H1 (cell line): ENCODE measurements at regions not wholly inside any gene's neighbourhood (a gene's known extent, or its start where the extent isn't known, plus 50 kb on each side); places are given as distances from the start of the nearest gene placed in this dataset.

Experiments used
- CTCF ChIA-PET: fragments of 300-600 bp; sonication (Branson Sonifier 250); formaldehyde crosslinking; loops from one replicate; lab custom pipeline; 2021; ENCODE audit not compliant: partially characterized antibody; lab: Charles Lee
- POLR2A ChIA-PET: fragments of 300-600 bp; sonication (Branson Sonifier 250); formaldehyde crosslinking; loops from one replicate; lab custom pipeline; 2021; ENCODE audit warnings: inconsistent platforms; ENCODE audit not compliant: partially characterized antibody; lab: Charles Lee
- DNase-seq, 2 experiments: peaks; one replicate each; pipeline versions ENCODE4 v3.0.0 to v3.0.0-alpha.2; 2010 to 2022; ENCODE audit warnings: low spot score in 2 of 2, low read depth in 1 of 2, mixed read lengths in 1 of 2
- FAIRE-seq: peaks from 2 replicates; lab custom pipeline; 2011; peaks lifted over from hg19 to GRCh38; lab: Jason Lieb, UNC
- H2AFZ ChIP-seq: 2 replicates; pipeline ENCODE4 v1.8.1; 2012; ENCODE audit warnings: low read length, inconsistent platforms
- H2AK5ac ChIP-seq: 2 replicates; pipeline ENCODE4 v1.6.1; 2013; ENCODE audit warnings: low read depth, low read length
- H2BK120ac ChIP-seq: replicated peaks from 2 replicates; pipeline ENCODE3; 2013; ENCODE audit warnings: low read depth, low read length, inconsistent platforms
- H2BK12ac ChIP-seq: 2 replicates; pipeline ENCODE4 v1.6.1; 2013; ENCODE audit warnings: low read depth, low read length
- H2BK15ac ChIP-seq: 2 replicates; pipeline ENCODE4 v1.6.1; 2013; ENCODE audit warnings: low read length
- H2BK20ac ChIP-seq: 2 replicates; pipeline ENCODE4 v1.6.1; 2013; ENCODE audit warnings: low read length
- H2BK5ac ChIP-seq: 2 replicates; pipeline ENCODE4 v1.6.1; 2013; ENCODE audit warnings: low read depth, low read length
- H3K14ac ChIP-seq: 2 replicates; pipeline ENCODE4 v1.6.1; 2013; ENCODE audit warnings: inconsistent platforms; ENCODE audit not compliant: insufficient read length
- H3K18ac ChIP-seq: 2 replicates; pipeline ENCODE4 v1.6.1; 2013; ENCODE audit warnings: low read length; ENCODE audit errors: extremely low read depth
- H3K23ac ChIP-seq: 2 replicates; pipeline ENCODE4 v1.6.1; 2013; ENCODE audit warnings: inconsistent platforms; ENCODE audit not compliant: insufficient read length
- H3K23me2 ChIP-seq: 2 replicates; pipeline ENCODE4 v1.6.1; 2013; ENCODE audit warnings: low read depth, low read length
- H3K27ac ChIP-seq: 2 replicates; pipeline ENCODE4 v1.6.1; 2011; ENCODE audit warnings: low read depth, low read length, inconsistent platforms
- H3K27me3 ChIP-seq, 4 experiments: replicated peaks in 1 of 4; 1 replicate in 1 of 4; 2 replicates in 3 of 4; pipeline versions ENCODE4 v1.6.1 to v1.8.1; 2011 to 2013; ENCODE audit warnings: low read length in 3 of 4, mild to moderate bottlenecking in 3 of 4, inconsistent platforms in 2 of 4, mixed read lengths in 2 of 4, moderate library complexity in 1 of 4; ENCODE audit not compliant: control insufficient read depth in 3 of 4, insufficient read depth in 3 of 4; ENCODE audit errors: extremely low read depth in 1 of 4
- H3K36me3 ChIP-seq, 4 experiments: 2 replicates each; pipeline versions ENCODE4 v1.6.1 to v1.8.1; 2011 to 2013; ENCODE audit warnings: mild to moderate bottlenecking in 4 of 4, low read length in 3 of 4, moderate library complexity in 2 of 4, control low read depth in 1 of 4, inconsistent platforms in 1 of 4; ENCODE audit not compliant: insufficient read depth in 4 of 4, control insufficient read depth in 2 of 4
- H3K4ac ChIP-seq: replicated peaks from 2 replicates; pipeline ENCODE3; 2013; ENCODE audit warnings: low read length, low read depth, mixed read lengths, inconsistent platforms; ENCODE audit not compliant: insufficient read length
- H3K4me1 ChIP-seq, 4 experiments: replicated peaks in 1 of 4; 1 replicate in 1 of 4; 2 replicates in 3 of 4; pipeline versions ENCODE4 v1.6.1 to v1.8.1; 2011 to 2013; ENCODE audit warnings: low read length in 3 of 4, inconsistent platforms in 2 of 4, mixed read lengths in 1 of 4; ENCODE audit not compliant: insufficient read depth in 4 of 4, control insufficient read depth in 3 of 4
- H3K4me2 ChIP-seq, 2 experiments: 2 replicates each; pipeline versions ENCODE4 v1.6.1 to v1.8.1; 2011 to 2013; ENCODE audit warnings: low read depth in 2 of 2, low read length in 2 of 2, control low read depth in 1 of 2, inconsistent platforms in 1 of 2, mild to moderate bottlenecking in 1 of 2; ENCODE audit not compliant: insufficient read depth in 1 of 2
- H3K4me3 ChIP-seq, 4 experiments: fragments of 200-600, 300-600 bp in 1 of 4; sonication (generic), shearing (Covaris generic), sonication (Bioruptor Twin) in 1 of 4; 2 replicates each; pipeline versions ENCODE4 v1.5.1 to v1.8.1; 2011 to 2016; ENCODE audit warnings: low read length in 4 of 4, low read depth in 3 of 4, control low read depth in 2 of 4, inconsistent platforms in 2 of 4, mild to moderate bottlenecking in 2 of 4, mixed read lengths in 1 of 4, moderate library complexity in 1 of 4; ENCODE audit not compliant: insufficient read depth in 2 of 4; ENCODE audit errors: extremely low read depth in 1 of 4
- H3K56ac ChIP-seq: replicated peaks from 2 replicates; pipeline ENCODE3; 2013; ENCODE audit warnings: low read depth, mild to moderate bottlenecking, mixed read lengths, low read length, inconsistent platforms; ENCODE audit not compliant: insufficient read length
- H3K79me1 ChIP-seq: 2 replicates; pipeline ENCODE4 v1.6.1; 2013; ENCODE audit warnings: low read depth, low read length, control low read depth
- H3K79me2 ChIP-seq, 2 experiments: 2 replicates each; pipeline versions ENCODE4 v1.6.1 to v1.8.1; 2012 to 2013; ENCODE audit warnings: low read length in 2 of 2, mild to moderate bottlenecking in 2 of 2, inconsistent platforms in 1 of 2; ENCODE audit not compliant: insufficient read depth in 2 of 2, control insufficient read depth in 1 of 2
- H3K9ac ChIP-seq, 4 experiments: replicated peaks in 1 of 4; 1 replicate in 1 of 4; 2 replicates in 3 of 4; pipeline versions ENCODE4 v1.6.1 to v1.8.1; 2011 to 2013; ENCODE audit warnings: low read depth in 3 of 4, low read length in 3 of 4, control low read depth in 2 of 4, mild to moderate bottlenecking in 2 of 4, moderate library complexity in 2 of 4, inconsistent platforms in 1 of 4; ENCODE audit errors: extremely low read depth in 1 of 4
- H3K9me3 ChIP-seq, 2 experiments: 2 replicates each; pipeline versions ENCODE4 v1.6.1 to v1.8.1; 2012 to 2013; ENCODE audit warnings: mild to moderate bottlenecking in 2 of 2, moderate library complexity in 2 of 2, control low read depth in 1 of 2, inconsistent platforms in 1 of 2, low read depth in 1 of 2, low read length in 1 of 2, mixed read lengths in 1 of 2; ENCODE audit not compliant: insufficient read depth in 2 of 2
- H4K20me1 ChIP-seq, 2 experiments: replicated peaks in 1 of 2; 2 replicates each; pipeline versions ENCODE3 to v1.8.1; 2011 to 2013; ENCODE audit warnings: inconsistent platforms in 2 of 2, low read length in 2 of 2, mild to moderate bottlenecking in 1 of 2; ENCODE audit not compliant: insufficient read depth in 2 of 2, control insufficient read depth in 1 of 2
- H4K5ac ChIP-seq: 2 replicates; pipeline ENCODE4 v1.6.1; 2013; ENCODE audit warnings: low read length, low read depth, mixed read lengths, inconsistent platforms; ENCODE audit not compliant: insufficient read length
- H4K8ac ChIP-seq: 2 replicates; pipeline ENCODE4 v1.8.0; 2013; ENCODE audit warnings: mild to moderate bottlenecking, moderate library complexity, low read length, inconsistent platforms; ENCODE audit not compliant: insufficient read depth; ENCODE audit errors: extremely low read depth
- H4K91ac ChIP-seq: replicated peaks from 2 replicates; pipeline ENCODE3; 2013; ENCODE audit warnings: low read length, mixed read lengths, inconsistent platforms; ENCODE audit not compliant: insufficient read length
- BACH1 ChIP-seq: IDR thresholded peaks from 2 replicates; pipeline ENCODE4 v1.6.1; 2012; ENCODE audit warnings: low read length, improper control_type of control experiment
- E2F6 ChIP-seq: IDR thresholded peaks from 2 replicates; pipeline ENCODE4 v1.6.1; 2012; ENCODE audit warnings: inconsistent platforms
- EZH2 ChIP-seq: fragments of 200-600 bp; sonication (generic); IDR thresholded peaks from 2 replicates; pipeline ENCODE4 v1.7.1; 2012; ENCODE audit warnings: low read depth, mild to moderate bottlenecking, moderate library complexity, low read length, inconsistent platforms; ENCODE audit not compliant: severe bottlenecking
- GABPA ChIP-seq: IDR thresholded peaks from 2 replicates; pipeline ENCODE4 v1.6.1; 2011; ENCODE audit warnings: mild to moderate bottlenecking, low read length, moderate library complexity, borderline replicate concordance; ENCODE audit not compliant: insufficient read depth
- KDM1A ChIP-seq: fragments of 200-600, 300-600 bp; sonication (generic); IDR thresholded peaks from 2 replicates; pipeline ENCODE4 v1.7.1; 2016; ENCODE audit warnings: mild to moderate bottlenecking, low read length, borderline replicate concordance
- POLR2A ChIP-seq, 2 experiments: IDR thresholded peaks; 1 replicate in 1 of 2; 2 replicates in 1 of 2; pipeline ENCODE4 v1.6.1; 2011; ENCODE audit warnings: low read depth in 2 of 2, low read length in 2 of 2, mild to moderate bottlenecking in 2 of 2; ENCODE audit errors: control extremely low read depth in 1 of 2
- RAD21 ChIP-seq, 2 experiments: IDR thresholded peaks in 1 of 2; conservative IDR thresholded peaks in 1 of 2; 2 replicates each; pipeline ENCODE4 v1.6.1; 2011; ENCODE audit warnings: low read depth in 2 of 2, low read length in 2 of 2, improper control_type of control experiment in 1 of 2, inconsistent platforms in 1 of 2, mild to moderate bottlenecking in 1 of 2, moderate library complexity in 1 of 2
- SP1 ChIP-seq: IDR thresholded peaks from 2 replicates; pipeline ENCODE4 v1.6.1; 2011; ENCODE audit warnings: low read depth, low read length
- WGBS, 2 experiments: shearing (Covaris generic) in 1 of 2; methylation state at CpG; one replicate each; pipeline versions ENCODE4 v1.1.6 to v1.1.7; 2013 to 2015; ENCODE audit warnings: low lambda C conversion rate in 2 of 2, mixed read lengths in 2 of 2, inconsistent platforms in 1 of 2, low coverage in 1 of 2, missing lambda C conversion rate in 1 of 2; ENCODE audit not compliant: insufficient replicate concordance in 2 of 2, insufficient coverage in 1 of 2, insufficient read length in 1 of 2; ENCODE audit errors: extremely low coverage in 1 of 2, missing lambda C conversion rate in 1 of 2; 5-methylcytosine and 5-hydroxymethylcytosine counted together

- no peak overlapping the region for H2BK15ac ChIP-seq
- H2AFZ ChIP-seq, result 0 out of 2 replicates have a peak overlapping the region, but pooled peaks have one; percentile 52
- H3K4me3 ChIP-seq, result no peak overlapping the region
- peak overlapping the region in 1 of 2 experiments; percentile 16; a peak in 1 of 4 replicates for H3K4me2 ChIP-seq
- no peak overlapping the region for H4K5ac ChIP-seq
- H3K4ac ChIP-seq, result peak overlapping the region; percentile 79
- no peaks in the 10 kb centered on the region for H3K23me2 ChIP-seq
- peaks cover 0 to 8% (median 3%) of the 10 kb centered on the region in 4 experiments; a peak in 4 of 7 replicates for H3K4me1 ChIP-seq
- H3K27ac ChIP-seq, result no peak overlapping the region
- no peaks in the 10 kb centered on the region for H3K36me3 ChIP-seq
- H2BK20ac ChIP-seq, result 0 out of 2 replicates have a peak overlapping the region, but pooled peaks have one; percentile 34
- no peak overlapping the region for H3K9ac ChIP-seq
- no peaks in the 10 kb centered on the region for H4K20me1 ChIP-seq
- H3K56ac ChIP-seq, result no peak overlapping the region
- H4K91ac ChIP-seq, result no peak overlapping the region
- no peak overlapping the region for H2AK5ac ChIP-seq
- H2BK12ac ChIP-seq, result 0 out of 2 replicates have a peak overlapping the region, but pooled peaks have one; percentile 88
- ChIA-PET POLR2A (interaction anchor here (1.1 to 1.2 kb wide), 2 partner anchors 59 to 188 kb away, joined by 3 to 4 read pairs; partner anchors contain the start of genes NKIRAS1 and RPL15), CTCF (interaction anchor here (0.8 to 1.7 kb wide), 8 partner anchors 14 to 160 kb away, joined by 3 to 5 read pairs (median 4); no protein-coding TSS in a partner anchor)
- no peaks in the 10 kb centered on the region for H3K79me2 ChIP-seq
- DNase-seq, result peak in 1 of 2 experiments; percentile 54
- H2BK5ac ChIP-seq, result peak overlapping the region; percentile 71
- peak overlapping the region; percentile 24 for H2BK120ac ChIP-seq
- H3K14ac ChIP-seq, result no peak overlapping the region
- no peak for FAIRE-seq
- H3K79me1 ChIP-seq, result no peaks in the 10 kb centered on the region
- TF ChIP-seq E2F6, result no peak
- no peak for TF ChIP-seq RAD21 (IDR thresholded peaks at IDR 0.05 in 1 of 2, conservative IDR thresholded peaks at IDR 0.05 in 1 of 2; ENCODE audit: low read depth in 2 of 2, low read length in 2 of 2)
- TF ChIP-seq POLR2A (IDR thresholded peaks at IDR 0.05; ENCODE audit: control extremely low read depth in 1 of 2, low read depth in 2 of 2, low read length in 2 of 2), result no peak
- TF ChIP-seq BACH1, result no peak
- no peak for TF ChIP-seq EZH2
- TF ChIP-seq GABPA, result no peak
- TF ChIP-seq SP1, result no peak
- TF ChIP-seq KDM1A, result no peak
- 55% methylated on average over 4 of the region's 4 CpGs; no CpG with 5 or more reads in 1 of the 2 experiments for WGBS, 2 experiments
- H3K23ac ChIP-seq, result no peak overlapping the region
- H3K27me3 ChIP-seq, result no peaks in the 10 kb centered on the region
- no peak overlapping the region for H3K18ac ChIP-seq
- H4K8ac ChIP-seq, result no peak overlapping the region
- no peaks in the 10 kb centered on the region for H3K9me3 ChIP-seq
Observed at GRCh38 chr3:23728601-23729117, 77.1 kb upstream of the UBE2E1 start.
